ENCODE measurements at regions not wholly inside any gene's neighbourhood (a gene's known extent, or its start where the extent isn't known, plus 50 kb on each side); places are given as distances from the start of the nearest gene placed in this dataset.

DNA sequence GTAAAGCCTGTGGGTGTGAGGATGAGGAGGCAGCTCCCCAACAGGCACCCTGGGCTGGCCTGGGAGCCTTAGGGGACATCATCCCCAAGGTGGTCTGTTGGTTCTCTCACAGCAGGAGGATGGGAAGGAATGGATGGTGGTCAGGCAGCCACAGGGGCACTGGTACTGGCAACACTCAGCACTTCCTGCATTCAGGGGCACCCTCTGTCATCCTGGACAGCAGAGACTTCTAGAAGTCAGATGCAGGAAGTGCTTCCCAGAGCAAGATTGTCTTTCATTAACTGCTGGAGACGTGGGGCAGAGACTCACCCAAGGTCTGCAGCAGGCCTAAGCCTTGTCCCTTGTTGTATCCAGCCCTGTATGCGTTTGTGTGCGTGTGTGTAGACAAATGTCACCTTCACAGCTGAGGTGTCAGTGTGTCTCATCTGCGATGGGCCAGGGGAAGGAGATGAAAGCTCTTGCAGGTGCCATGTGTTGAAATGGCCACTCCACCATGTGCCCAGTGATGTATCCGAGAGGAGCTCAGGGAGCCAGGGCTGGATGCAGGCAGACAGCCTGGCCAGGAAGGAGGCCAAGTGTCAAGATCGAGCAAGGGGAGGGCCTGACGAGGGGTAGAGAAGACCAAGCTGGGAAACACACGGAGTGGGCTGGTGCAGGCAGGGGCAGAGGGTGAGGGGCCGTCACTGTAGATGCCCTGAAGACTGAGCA is 85.1 kb downstream of the PITPNM2 start:
- Mint-ChIP-seq H3K27ac (peak overlapping the region; percentile 67 to 92 (median 83)), H3K4me1 (peaks cover 41 to 85% (median 71%) of the 10 kb centered on the region in 4 donors), H3K27me3 (no peaks in the 10 kb centered on the region), H3K4me3 (peak overlapping the region in 7 of 10 donors; percentile 6 to 82 (median 58)), H3K36me3 (no peaks in the 10 kb centered on the region), H3K9me3 (no peaks in the 10 kb centered on the region)
- DNase-seq: peak in 1 of 10 donors; percentile 13
- POLR2A ChIA-PET: interaction anchor here (1.2 to 1.9 kb wide), 3 partner anchors 9 to 167 kb away, joined by 3 to 6 read pairs (median 3); partner anchors contain the start of genes MPHOSPH9 and MTRFR
- peak; percentile 25 to 30 for ATAC-seq

DNA sequence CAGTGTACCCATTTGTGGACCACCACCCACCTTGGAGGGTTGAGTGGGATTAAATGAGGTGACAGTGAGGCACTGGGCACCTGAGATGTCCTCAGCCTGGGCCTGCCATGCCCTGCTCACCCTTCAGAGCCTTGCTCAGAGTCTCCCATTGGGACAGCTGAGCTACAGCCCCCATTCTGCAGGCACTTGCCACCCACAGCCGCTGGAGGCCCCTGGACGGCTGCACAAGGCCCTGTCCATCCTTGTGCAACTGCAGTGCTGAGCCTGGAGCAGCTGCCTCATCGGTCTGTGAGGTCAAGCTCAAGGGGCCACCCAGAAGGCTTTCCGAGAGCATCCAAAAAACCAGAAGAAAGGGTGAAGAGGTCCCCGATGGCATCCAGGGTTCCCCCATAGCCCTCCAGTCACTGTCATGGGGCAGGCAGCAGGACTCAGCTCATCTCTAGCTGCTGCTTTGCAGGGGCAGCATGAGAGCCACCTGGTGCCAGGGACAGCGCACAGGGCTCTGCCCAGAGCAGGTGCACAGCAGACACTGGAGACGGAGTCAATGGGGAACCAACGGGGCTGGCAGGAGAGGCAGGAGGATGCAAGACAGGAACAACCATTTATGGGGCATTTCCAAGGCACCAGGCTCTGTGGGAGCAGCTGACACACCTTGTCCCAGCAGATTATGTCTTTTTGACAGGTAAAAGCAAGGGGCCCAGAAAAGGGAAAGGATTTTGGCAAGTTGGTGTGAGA is 84.6 kb downstream of the ARL6IP4 start:
- no peaks in the 10 kb centered on the region for H3K9me3 Mint-ChIP-seq
- ATAC-seq (no peak), DNase-seq (no peak)
- POLR2A ChIA-PET: interaction anchor here (1.2 to 1.9 kb wide), 2 partner anchors 10 to 168 kb away, joined by 3 to 6 read pairs; partner anchors contain the start of genes MPHOSPH9 and MTRFR
- H3K36me3 Mint-ChIP-seq: no peaks in the 10 kb centered on the region
- H3K27me3 Mint-ChIP-seq: no peaks in the 10 kb centered on the region
- H3K4me3 Mint-ChIP-seq: peak overlapping the region in 4 of 10 donors; percentile 54 to 80 (median 57)
- H3K27ac Mint-ChIP-seq: peak overlapping the region; percentile 36 to 90 (median 81)
- peaks cover 42 to 83% (median 72%) of the 10 kb centered on the region in 4 donors for H3K4me1 Mint-ChIP-seq

DNA sequence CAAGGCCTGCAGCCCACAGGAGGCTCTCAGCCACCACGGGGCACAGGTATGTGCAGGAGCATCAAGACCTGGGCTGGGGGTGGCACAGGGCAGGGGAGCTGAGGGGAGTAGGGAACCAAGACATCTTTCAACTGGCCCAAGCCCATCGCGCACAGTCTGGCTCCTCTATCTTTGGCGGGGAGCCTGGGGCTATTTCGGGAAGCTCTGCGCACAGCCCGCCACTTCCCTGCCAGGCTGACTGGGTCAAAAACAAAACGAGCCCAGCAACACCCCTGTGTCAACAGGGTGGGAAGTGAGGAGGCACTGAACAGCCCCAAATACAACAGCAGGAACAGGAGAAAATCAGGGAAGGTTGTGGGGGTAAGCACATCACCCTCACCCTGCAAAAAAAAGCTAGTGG is 83.9 kb downstream of the ARL6IP4 start:
- Mint-ChIP-seq H3K9me3 (no peaks in the 10 kb centered on the region), H3K4me1 (peaks cover 42 to 82% (median 70%) of the 10 kb centered on the region in 4 donors), H3K36me3 (no peaks in the 10 kb centered on the region), H3K27me3 (no peaks in the 10 kb centered on the region), H3K27ac (peak overlapping the region in 5 of 10 donors; percentile 37 to 75 (median 69)), H3K4me3 (no peak overlapping the region)
- POLR2A ChIA-PET: interaction anchor here (1.2 to 1.9 kb wide), 2 partner anchors 11 to 169 kb away, joined by 3 to 6 read pairs; partner anchors contain the start of genes MPHOSPH9 and MTRFR
- no peak for DNase-seq
- ATAC-seq: no peak

DNA sequence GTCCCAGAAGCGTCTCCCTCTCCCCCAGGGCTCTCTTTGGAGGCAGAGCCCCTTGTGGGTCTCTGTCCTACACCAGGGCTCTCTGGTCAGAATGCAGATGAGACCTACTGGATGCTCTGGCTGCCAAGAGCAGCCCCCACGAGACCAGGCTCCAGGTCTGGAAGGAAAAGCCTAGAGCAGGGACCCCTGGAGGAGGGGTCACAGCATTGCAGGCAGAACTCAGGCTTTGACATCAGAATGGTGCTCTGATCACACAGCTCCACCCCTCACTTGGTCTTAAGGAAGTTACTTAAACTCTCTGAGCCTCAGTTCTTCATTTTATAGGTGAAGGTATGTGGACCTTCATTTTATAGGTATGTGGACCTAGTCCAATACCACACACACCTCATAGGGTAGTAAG is 83.1 kb downstream of the ARL6IP4 start:
- H3K36me3 Mint-ChIP-seq: peaks cover 0 to 2% (median 0%) of the 10 kb centered on the region in 3 donors
- peaks cover 42 to 84% (median 71%) of the 10 kb centered on the region in 4 donors for H3K4me1 Mint-ChIP-seq
- H3K27me3 Mint-ChIP-seq: no peaks in the 10 kb centered on the region
- no peak overlapping the region for H3K4me3 Mint-ChIP-seq
- ATAC-seq (peak; percentile 53 to 66), DNase-seq (peak in 4 of 10 donors; percentile 20 to 39 (median 25))
- H3K9me3 Mint-ChIP-seq: no peaks in the 10 kb centered on the region
- POLR2A ChIA-PET: no interaction called here
- peak overlapping the region in 6 of 10 donors; percentile 26 to 73 (median 56) for H3K27ac Mint-ChIP-seq

DNA sequence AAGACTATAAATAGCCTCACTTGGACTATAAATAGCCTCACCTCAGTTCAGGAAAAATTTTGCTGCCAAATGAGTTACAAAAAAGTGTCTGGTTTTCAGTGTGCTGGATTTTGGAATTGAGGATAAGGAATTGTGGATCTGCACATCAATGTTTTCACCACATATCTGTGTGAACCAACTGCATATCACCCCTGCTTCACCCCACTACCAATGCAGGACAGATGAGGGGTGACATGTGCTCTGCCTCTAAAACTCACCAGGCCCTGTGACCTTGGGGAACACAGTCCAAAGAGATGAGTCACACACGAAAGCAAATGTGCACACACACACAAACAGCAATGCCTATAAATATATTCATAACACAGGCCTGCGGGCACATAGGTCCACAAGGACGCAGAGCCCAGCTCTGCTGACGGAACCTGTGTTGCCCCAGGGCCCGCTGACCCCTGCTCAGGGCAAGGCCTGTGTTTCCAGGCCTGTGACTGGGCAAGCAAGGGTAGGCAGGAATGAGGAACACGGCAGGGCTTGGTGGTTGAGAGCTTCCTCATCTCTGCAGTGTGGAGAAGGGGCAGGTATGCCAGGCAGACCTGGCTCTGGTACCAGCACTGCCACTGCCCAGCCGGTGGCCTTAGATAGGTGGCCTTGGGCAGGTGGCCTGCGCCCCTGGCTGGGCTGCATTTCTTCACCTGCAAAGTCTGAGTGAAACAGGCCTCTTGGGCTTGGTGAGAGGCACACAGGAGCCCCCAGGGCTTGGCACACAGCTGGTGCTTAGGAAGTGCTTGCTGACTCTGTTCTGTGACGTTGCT is 82.4 kb downstream of the ARL6IP4 start:
- ATAC-seq (no peak), DNase-seq (peak in 1 of 10 donors; percentile 32)
- Mint-ChIP-seq H3K27ac (peak overlapping the region in 6 of 10 donors; percentile 30 to 68 (median 51)), H3K27me3 (no peaks in the 10 kb centered on the region), H3K4me3 (no peak overlapping the region), H3K36me3 (peaks cover 0 to 2% (median 0%) of the 10 kb centered on the region in 3 donors), H3K4me1 (peaks cover 46 to 89% (median 74%) of the 10 kb centered on the region in 4 donors), H3K9me3 (no peaks in the 10 kb centered on the region)
- POLR2A ChIA-PET: no interaction called here

DNA sequence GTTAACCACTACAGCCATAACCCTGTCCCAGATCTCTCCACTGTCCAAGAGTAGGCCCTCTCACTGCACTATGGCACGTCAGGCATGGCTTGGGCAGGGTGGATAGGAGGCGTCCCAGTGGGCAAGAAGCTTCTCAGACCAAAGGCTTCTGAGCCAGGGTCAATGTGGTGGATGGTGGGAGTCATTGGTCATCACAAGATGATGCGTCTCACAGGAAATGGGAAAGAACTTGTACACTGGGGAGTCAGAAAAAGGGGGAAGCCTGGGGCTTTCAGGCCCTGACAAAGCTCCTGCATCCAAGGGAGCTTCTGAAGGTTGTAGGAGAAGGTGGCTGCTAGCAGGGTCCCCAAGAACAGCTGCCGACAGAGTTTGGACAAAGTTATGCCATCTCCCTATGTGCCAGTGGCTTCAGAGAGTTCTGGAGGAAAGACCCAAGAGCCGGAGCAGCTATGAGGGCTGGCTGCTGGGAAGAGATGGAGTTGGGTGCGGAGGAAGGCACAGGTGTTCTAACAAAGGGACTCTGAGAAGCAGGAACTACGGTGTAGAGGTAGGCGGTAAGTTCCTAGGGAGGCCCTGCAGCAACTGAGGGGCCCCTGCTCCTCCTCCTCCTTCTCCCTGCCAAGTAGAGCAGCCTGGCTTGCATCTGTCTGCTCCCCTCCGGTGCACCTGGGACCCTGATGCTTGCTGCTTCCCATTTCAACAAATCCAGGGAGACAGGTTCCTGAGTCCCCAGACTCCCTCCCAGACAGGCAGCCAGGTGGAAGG is 81.1 kb downstream of the ARL6IP4 start:
- H3K27me3 Mint-ChIP-seq: no peaks in the 10 kb centered on the region
- POLR2A ChIA-PET: no interaction called here
- H3K9me3 Mint-ChIP-seq: no peaks in the 10 kb centered on the region
- ATAC-seq (no peak), DNase-seq (peak in 1 of 10 donors; percentile 34)
- H3K36me3 Mint-ChIP-seq: peaks cover 0 to 2% (median 0%) of the 10 kb centered on the region in 3 donors
- no peak overlapping the region for H3K4me3 Mint-ChIP-seq
- H3K27ac Mint-ChIP-seq: peak overlapping the region in 4 of 10 donors; percentile 25 to 80 (median 69)
- H3K4me1 Mint-ChIP-seq: peaks cover 37 to 89% (median 63%) of the 10 kb centered on the region in 4 donors

DNA sequence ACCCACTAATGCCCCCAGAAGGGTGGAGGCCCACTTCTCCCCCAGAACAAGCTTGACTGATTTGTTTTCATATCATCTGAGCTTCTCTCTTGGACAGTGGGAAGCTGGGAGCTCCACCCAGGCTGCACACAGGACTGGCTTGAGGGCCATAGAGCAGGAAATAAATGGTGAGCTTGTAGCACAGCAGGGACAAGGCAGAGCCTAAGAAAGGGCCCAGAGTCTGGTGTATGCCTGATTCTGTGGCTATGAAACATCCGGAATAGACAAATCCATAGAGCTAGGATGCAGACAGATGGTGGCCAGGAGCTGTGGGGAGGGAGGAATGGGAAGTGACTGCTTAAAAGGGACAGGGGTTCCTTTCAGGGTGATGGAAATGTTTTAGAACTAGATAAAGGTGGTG is 79.0 kb downstream of the ARL6IP4 start:
- no peak for DNase-seq
- POLR2A ChIA-PET: interaction anchor here (1.0 to 1.2 kb wide), 3 partner anchors 16 to 56 kb away, joined by 3 read pairs; no protein-coding TSS in a partner anchor
- ATAC-seq: no peak
- peaks cover 0 to 19% (median 2%) of the 10 kb centered on the region in 3 donors for H3K36me3 Mint-ChIP-seq
- H3K9me3 Mint-ChIP-seq: no peaks in the 10 kb centered on the region
- peaks cover 28 to 69% (median 42%) of the 10 kb centered on the region in 4 donors for H3K4me1 Mint-ChIP-seq
- H3K27ac Mint-ChIP-seq: peak overlapping the region in 3 of 10 donors; percentile 16 to 75 (median 58)
- no peaks in the 10 kb centered on the region for H3K27me3 Mint-ChIP-seq
- no peak overlapping the region for H3K4me3 Mint-ChIP-seq

DNA sequence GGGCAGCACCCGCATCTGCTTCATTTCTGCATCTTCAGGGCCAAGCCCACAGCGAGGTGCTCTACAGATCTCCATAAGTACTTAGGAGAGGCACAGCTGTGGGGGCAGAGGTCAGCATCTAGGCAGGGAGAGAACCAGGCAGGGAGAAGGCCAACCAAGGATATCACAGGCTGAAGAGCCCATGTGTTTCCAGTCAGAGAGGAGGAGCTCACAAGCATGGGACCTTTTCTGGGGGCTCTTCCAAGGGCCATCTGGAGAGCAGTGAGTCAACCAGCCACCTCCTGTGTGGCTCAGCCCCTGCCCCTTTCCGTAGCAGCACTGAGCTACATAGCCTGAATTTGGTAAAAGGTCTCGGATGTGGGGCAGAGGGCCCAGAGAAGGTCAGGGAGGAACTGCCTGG is 78.5 kb downstream of the ARL6IP4 start:
- Mint-ChIP-seq H3K27ac (peak overlapping the region in 3 of 10 donors; percentile 15 to 83 (median 29)), H3K9me3 (no peaks in the 10 kb centered on the region), H3K4me3 (no peak overlapping the region), H3K27me3 (no peaks in the 10 kb centered on the region), H3K36me3 (peaks cover 0 to 20% (median 2%) of the 10 kb centered on the region in 3 donors), H3K4me1 (peaks cover 24 to 64% (median 37%) of the 10 kb centered on the region in 4 donors)
- DNase-seq (no peak), ATAC-seq (no peak)
- POLR2A ChIA-PET: interaction anchor here (1.1 kb wide), 1 partner anchor 15 kb away, joined by 3 read pairs; no protein-coding TSS in a partner anchor

DNA sequence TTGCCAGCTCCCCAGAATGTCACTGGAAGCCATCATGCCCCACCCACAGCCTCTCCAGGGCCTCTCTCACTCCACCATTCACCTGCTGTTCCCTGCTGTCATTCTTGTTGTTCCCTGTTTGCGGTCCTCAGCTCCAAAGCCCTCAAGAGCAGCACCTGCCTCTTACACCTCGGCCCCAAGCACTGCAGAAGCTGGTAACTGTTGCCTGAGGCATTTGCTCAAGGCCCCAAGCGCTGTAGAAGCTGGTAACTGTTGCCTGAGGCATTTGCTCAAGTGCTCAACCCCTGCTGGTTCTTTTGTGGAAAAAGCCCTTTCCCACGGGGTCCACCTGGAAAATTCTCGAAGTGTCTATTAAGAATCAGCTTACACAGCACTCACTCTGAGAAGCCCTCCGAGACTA is 78.0 kb downstream of the ARL6IP4 start:
- H3K27me3 Mint-ChIP-seq: no peaks in the 10 kb centered on the region
- peak overlapping the region in 4 of 10 donors; percentile 70 to 83 (median 80) for H3K27ac Mint-ChIP-seq
- H3K36me3 Mint-ChIP-seq: peaks cover 0 to 20% (median 2%) of the 10 kb centered on the region in 3 donors
- no peak overlapping the region for H3K4me3 Mint-ChIP-seq
- ATAC-seq (no peak), DNase-seq (no peak)
- peaks cover 21 to 59% (median 32%) of the 10 kb centered on the region in 4 donors for H3K4me1 Mint-ChIP-seq
- POLR2A ChIA-PET: no interaction called here
- no peaks in the 10 kb centered on the region for H3K9me3 Mint-ChIP-seq

DNA sequence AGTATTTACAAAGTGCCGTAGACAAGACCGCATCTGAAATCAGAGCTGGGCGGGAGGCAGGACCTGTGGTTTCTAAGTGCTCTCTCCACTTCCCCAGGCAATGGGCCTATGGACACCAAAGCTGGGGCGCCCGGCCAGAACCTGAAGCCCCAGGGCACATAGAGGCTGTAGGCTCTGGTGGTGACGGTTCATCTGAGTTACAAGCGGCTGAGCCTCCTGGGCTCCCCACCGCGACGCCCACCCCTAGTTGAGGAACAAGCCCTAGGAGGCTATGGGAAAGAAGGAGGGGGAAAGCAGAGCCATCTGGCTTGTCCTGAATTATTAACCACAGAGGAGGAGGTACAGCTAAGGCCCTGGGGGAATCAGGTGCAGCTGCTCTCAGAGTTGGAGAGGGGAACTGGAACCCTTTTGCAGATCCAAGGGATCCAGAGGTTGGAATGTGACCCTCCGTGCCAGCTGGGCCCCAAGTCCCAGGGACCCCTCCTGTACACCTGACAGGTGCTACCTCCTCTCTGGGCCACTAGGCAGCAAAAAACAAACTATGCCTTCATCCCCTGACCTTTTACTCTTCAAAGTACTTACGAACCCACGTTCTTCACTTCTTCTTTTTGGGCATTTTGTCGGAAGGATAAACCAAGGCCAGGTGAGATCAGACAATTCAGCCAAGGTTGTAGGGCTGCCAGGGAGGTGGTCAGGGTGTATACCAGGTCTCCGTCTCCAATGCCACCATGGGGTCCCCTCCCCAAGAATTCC is 77.2 kb downstream of the ARL6IP4 start:
- H3K4me3 Mint-ChIP-seq: no peak overlapping the region
- H3K9me3 Mint-ChIP-seq: no peaks in the 10 kb centered on the region
- no peak for DNase-seq
- peaks cover 21 to 52% (median 28%) of the 10 kb centered on the region in 4 donors for H3K4me1 Mint-ChIP-seq
- ATAC-seq: no peak
- peaks cover 0 to 20% (median 2%) of the 10 kb centered on the region in 3 donors for H3K36me3 Mint-ChIP-seq
- H3K27me3 Mint-ChIP-seq: no peaks in the 10 kb centered on the region
- H3K27ac Mint-ChIP-seq: peak overlapping the region in 3 of 10 donors; percentile 29 to 82 (median 41)
- POLR2A ChIA-PET: interaction anchor here (0.7 kb wide), 1 partner anchor 18 kb away, joined by 5 read pairs; no protein-coding TSS in a partner anchor

DNA sequence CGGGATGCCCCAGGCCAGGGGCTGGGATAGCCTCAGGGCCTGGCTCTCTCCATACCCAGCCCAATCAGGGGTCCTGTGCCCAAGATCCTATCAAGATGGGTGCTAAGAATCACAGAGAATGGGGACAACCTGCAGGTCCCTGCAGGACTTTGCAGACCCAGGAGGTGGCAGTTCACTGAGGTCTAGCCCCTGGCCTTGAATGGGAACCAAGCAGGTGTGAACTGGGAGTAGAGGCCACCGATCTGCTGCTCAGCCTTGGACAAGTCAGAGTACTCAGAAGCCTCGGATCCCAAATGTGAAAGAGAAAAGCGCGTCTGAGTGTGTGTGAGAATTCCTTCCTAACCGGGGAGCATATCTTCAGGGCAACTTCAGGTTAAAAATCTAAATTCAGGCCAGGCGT is 76.2 kb downstream of the ARL6IP4 start:
- POLR2A ChIA-PET: no interaction called here
- H3K27ac Mint-ChIP-seq: peak overlapping the region in 1 of 10 donors; percentile 59
- H3K36me3 Mint-ChIP-seq: peaks cover 0 to 20% (median 2%) of the 10 kb centered on the region in 3 donors
- no peak overlapping the region for H3K4me3 Mint-ChIP-seq
- ATAC-seq (no peak), DNase-seq (no peak)
- H3K27me3 Mint-ChIP-seq: no peaks in the 10 kb centered on the region
- no peaks in the 10 kb centered on the region for H3K9me3 Mint-ChIP-seq
- H3K4me1 Mint-ChIP-seq: peaks cover 15 to 42% (median 21%) of the 10 kb centered on the region in 4 donors
